GM21619 (cell line): ENCODE measurements at regions not wholly inside any gene's neighbourhood (a gene's known extent, or its start where the extent isn't known, plus 50 kb on each side); places are given as distances from the start of the nearest gene placed in this dataset.
"Not testable (repeated sequence)": the region's sequence is repeated elsewhere in the genome, so short reads cannot be mapped to it uniquely, and the experiment has no call there.

Experiments
- ATAC-seq: cut with Tn5 transposase; IDR thresholded peaks from one replicate; pipeline ENCODE4 v1.9.1; 2021; ENCODE audit not compliant: unreplicated experiment

GRCh38 chr1:60916906-60917305 lies 165.5 kb upstream of the NFIA start:
- ATAC-seq, result no peak

- no peak for ATAC-seq
These were observed 166.2 kb upstream of the NFIA start for GRCh38 chr1:60916199-60916598.

GRCh38 chr1:60915441-60915840 lies 166.9 kb upstream of the NFIA start:
- no peak for ATAC-seq

- ATAC-seq, result no peak
These were observed 167.4 kb upstream of the NFIA start for GRCh38 chr1:60914982-60915381.

GRCh38 chr1:60913708-60914107 lies 168.7 kb upstream of the NFIA start:
- ATAC-seq, result not testable (repeated sequence)

GRCh38 chr1:60913039-60913438 lies 169.3 kb upstream of the NFIA start:
- no peak for ATAC-seq

- ATAC-seq, result no peak
These were observed 170.2 kb upstream of the NFIA start for GRCh38 chr1:60911966-60912697.

GRCh38 chr1:60908159-60908558 lies 174.2 kb upstream of the NFIA start:
- no peak for ATAC-seq

GRCh38 chr1:60906526-60906925 lies 175.8 kb upstream of the NFIA start:
- ATAC-seq, result no peak

GRCh38 chr1:60906039-60906438 lies 176.3 kb upstream of the NFIA start:
- ATAC-seq, result no peak

GRCh38 chr1:60904099-60904851 lies 178.1 kb upstream of the NFIA start:
- no peak for ATAC-seq

- no peak for ATAC-seq
These were observed 178.8 kb upstream of the NFIA start for GRCh38 chr1:60903591-60903990.

- ATAC-seq, result no peak
These were observed 182.9 kb upstream of the NFIA start for GRCh38 chr1:60899464-60899863.

- peak; percentile 89 for ATAC-seq
These were observed 183.4 kb upstream of the NFIA start for GRCh38 chr1:60898987-60899386.

- no peak for ATAC-seq
These were observed 183.9 kb upstream of the NFIA start for GRCh38 chr1:60898413-60898812.

GRCh38 chr1:60896701-60897363 lies 185.5 kb upstream of the NFIA start:
- no peak for ATAC-seq

- ATAC-seq, result no peak
These were observed 186.7 kb upstream of the NFIA start for GRCh38 chr1:60895701-60896100.

GRCh38 chr1:60895252-60895651 lies 187.1 kb upstream of the NFIA start:
- ATAC-seq, result no peak

GRCh38 chr1:60894741-60895140 lies 187.6 kb upstream of the NFIA start:
- ATAC-seq, result no peak

- no peak for ATAC-seq
These were observed 188.2 kb upstream of the NFIA start for GRCh38 chr1:60894130-60894529.

GRCh38 chr1:60893136-60893930 lies 189.0 kb upstream of the NFIA start:
- ATAC-seq, result no peak
